Breast epithelium (tissue), 3 donors: ENCODE measurements at regions not wholly inside any gene's neighbourhood (a gene's known extent, or its start where the extent isn't known, plus 50 kb on each side); places are given as distances from the start of the nearest gene placed in this dataset.

Experiments
- POLR2A ChIP-seq: fragments of 450-650 bp; IDR thresholded peaks from one replicate; pipeline ENCODE4 v1.6.1; 2016; ENCODE audit warnings: antibody characterized with exemption, mild to moderate bottlenecking, moderate library complexity
- POLR2AphosphoS5 ChIP-seq, 3 donors: sonication (generic); formaldehyde crosslinking; IDR thresholded peaks; one replicate each; pipeline ENCODE4 v1.6.1; 2017; ENCODE audit warnings: antibody characterized with exemption in 3 of 3
- TF ChIP-seq, protein P1 (sequence below), 3 donors: fragments of 450-650 bp; IDR thresholded peaks; one replicate each; pipeline ENCODE4 v1.5.1; 2016 to 2017; ENCODE audit warnings: antibody characterized with exemption in 3 of 3, mild to moderate bottlenecking in 3 of 3, moderate library complexity in 3 of 3

DNA sequence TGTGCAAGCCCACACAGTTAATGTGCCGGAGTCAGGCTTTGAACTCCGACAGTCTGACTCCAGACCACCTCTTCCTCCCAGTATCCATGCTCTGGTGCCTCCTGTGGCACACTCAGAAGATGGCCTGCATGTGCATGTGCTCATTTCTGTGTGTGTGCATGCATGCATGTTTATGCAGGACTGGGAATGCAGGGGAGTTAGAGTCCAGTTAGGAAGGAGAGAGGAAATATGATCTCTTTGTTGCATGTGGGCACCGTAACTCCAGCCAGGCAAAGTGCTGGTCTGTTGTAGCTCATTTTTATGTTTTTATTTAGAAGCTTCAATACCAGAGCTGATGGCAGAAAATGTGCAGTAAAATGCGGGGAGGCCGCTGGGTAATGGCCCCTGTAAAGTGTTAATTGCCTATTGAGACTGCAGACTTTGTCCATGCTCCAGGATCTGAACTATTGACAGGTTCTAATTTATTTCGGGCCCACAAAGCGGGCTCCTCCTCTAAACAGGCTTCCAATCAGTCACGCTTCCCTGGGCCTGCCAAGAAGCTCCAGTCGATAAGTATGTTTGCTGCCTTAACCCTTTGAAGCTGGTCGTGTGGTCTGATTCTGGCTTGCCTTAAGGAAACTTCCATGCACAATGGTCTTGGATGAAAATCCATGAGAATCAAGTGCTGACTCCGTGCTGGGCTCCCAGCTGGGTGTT is 248.3 kb downstream of the DHX35 start:
- TF ChIP-seq, protein P1, sequence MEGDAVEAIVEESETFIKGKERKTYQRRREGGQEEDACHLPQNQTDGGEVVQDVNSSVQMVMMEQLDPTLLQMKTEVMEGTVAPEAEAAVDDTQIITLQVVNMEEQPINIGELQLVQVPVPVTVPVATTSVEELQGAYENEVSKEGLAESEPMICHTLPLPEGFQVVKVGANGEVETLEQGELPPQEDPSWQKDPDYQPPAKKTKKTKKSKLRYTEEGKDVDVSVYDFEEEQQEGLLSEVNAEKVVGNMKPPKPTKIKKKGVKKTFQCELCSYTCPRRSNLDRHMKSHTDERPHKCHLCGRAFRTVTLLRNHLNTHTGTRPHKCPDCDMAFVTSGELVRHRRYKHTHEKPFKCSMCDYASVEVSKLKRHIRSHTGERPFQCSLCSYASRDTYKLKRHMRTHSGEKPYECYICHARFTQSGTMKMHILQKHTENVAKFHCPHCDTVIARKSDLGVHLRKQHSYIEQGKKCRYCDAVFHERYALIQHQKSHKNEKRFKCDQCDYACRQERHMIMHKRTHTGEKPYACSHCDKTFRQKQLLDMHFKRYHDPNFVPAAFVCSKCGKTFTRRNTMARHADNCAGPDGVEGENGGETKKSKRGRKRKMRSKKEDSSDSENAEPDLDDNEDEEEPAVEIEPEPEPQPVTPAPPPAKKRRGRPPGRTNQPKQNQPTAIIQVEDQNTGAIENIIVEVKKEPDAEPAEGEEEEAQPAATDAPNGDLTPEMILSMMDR (IDR thresholded peaks at IDR 0.05), result no peak
- TF ChIP-seq POLR2A, result no peak
- no peak for TF ChIP-seq POLR2AphosphoS5 (IDR thresholded peaks at IDR 0.05)
